ENCODE measurements at regions not wholly inside any gene's neighbourhood (a gene's known extent, or its start where the extent isn't known, plus 50 kb on each side); places are given as distances from the start of the nearest gene placed in this dataset. TPM values are rescaled to one million over a fixed set of nuclear protein-coding genes. Genes with fewer than 3 reads are reported as not detected.

DNA sequence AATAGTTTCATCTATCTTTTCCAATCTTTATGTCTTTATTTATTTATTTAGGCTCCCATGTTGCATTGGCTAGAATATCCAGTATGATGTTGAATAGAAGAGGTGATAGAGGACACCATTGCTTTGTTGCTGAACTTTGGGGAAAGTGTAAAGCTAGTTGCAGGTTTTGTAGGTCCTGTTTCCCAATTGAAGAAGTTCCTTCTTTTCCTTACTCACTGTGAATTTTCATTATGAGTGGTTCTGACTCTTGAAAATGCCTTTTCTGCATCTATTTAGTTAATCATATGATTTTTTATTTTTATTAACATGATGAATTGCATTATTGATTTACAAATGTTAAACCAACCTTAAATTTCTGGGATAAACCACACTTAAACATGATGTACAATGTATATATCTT, 58.9 kb upstream of the NR3C1 start:
- no peak for DNase-seq (ENCODE audit: low read depth)
- TF ChIP-seq, protein P1, sequence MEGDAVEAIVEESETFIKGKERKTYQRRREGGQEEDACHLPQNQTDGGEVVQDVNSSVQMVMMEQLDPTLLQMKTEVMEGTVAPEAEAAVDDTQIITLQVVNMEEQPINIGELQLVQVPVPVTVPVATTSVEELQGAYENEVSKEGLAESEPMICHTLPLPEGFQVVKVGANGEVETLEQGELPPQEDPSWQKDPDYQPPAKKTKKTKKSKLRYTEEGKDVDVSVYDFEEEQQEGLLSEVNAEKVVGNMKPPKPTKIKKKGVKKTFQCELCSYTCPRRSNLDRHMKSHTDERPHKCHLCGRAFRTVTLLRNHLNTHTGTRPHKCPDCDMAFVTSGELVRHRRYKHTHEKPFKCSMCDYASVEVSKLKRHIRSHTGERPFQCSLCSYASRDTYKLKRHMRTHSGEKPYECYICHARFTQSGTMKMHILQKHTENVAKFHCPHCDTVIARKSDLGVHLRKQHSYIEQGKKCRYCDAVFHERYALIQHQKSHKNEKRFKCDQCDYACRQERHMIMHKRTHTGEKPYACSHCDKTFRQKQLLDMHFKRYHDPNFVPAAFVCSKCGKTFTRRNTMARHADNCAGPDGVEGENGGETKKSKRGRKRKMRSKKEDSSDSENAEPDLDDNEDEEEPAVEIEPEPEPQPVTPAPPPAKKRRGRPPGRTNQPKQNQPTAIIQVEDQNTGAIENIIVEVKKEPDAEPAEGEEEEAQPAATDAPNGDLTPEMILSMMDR (IDR thresholded peaks at IDR 0.05; ENCODE audit: insufficient read depth, low read depth, low read length): no peak
- Histone ChIP-seq H3K36me3 (ENCODE audit: control insufficient read depth, insufficient read depth, low read length) (no peaks in the 10 kb centered on the region), H3K4me3 (ENCODE audit: low read depth, low read length) (no peak overlapping the region), H3K27me3 (ENCODE audit: control insufficient read depth, insufficient read depth, low read length) (no peaks in the 10 kb centered on the region)
- POLR2A ChIA-PET: no interaction called here
- CTCF ChIA-PET: interaction anchor here (0.7 kb wide), 1 partner anchor 18 kb away, joined by 3 read pairs; no protein-coding TSS in a partner anchor

DNA sequence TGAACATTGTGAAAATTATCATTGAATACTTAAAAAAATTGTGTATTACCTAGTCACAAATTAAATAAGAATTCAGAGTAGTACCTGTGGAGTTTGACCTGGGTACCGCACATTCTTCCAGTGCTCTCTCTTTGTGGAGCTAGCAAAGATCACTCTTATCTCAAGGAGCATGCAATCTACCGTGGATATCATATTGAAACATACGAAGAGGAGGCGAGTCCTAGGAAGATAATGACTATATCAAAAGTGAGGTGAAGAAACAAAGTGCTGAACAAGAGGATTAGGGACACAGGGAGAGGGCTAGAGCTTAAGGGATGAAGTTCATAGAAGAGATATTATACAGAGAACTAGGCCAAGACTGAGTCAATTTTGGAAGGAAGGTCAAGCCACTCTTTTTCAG, 55.9 kb upstream of the NR3C1 start:
- no peaks in the 10 kb centered on the region for H3K36me3 ChIP-seq (ENCODE audit: control insufficient read depth, insufficient read depth, low read length)
- no peak for DNase-seq (ENCODE audit: low read depth)
- POLR2A ChIA-PET: no interaction called here
- TF ChIP-seq, protein P1 (IDR thresholded peaks at IDR 0.05; ENCODE audit: insufficient read depth, low read depth, low read length): no peak
- no peak overlapping the region for H3K4me3 ChIP-seq (ENCODE audit: low read depth, low read length)
- H3K27me3 ChIP-seq (ENCODE audit: control insufficient read depth, insufficient read depth, low read length): no peaks in the 10 kb centered on the region
- CTCF ChIA-PET: interaction anchor here (0.6 to 1.2 kb wide), 2 partner anchors 12 to 54 kb away, joined by 3 read pairs; no protein-coding TSS in a partner anchor

DNA sequence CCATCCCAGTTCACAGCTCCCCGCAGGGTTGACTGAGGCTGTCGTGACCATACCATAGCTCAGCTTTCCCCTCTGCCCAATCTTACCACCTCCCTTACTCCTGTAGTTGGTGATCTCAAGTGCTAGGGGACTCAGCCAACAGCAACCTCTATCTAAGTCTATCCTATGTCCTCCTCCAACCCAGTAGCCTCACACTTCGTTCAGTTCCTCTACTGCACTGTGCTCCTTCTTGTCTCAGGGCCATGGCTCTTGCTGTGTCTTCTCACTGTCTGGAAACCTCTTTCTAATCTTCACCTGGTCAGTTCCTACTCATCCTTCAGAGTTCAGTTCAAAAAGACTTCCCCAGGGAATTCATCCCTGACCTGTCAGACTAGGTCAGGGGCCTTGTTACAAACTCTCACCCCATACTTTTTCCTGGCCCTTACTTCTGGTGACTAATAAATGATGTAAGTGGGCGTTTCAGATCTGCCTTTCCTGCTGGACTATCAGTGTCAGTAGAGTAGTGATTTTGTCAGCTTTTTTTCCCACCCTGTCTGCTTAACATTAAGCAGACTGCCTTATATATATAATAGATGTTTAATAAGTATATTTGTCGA, 53.6 kb upstream of the NR3C1 start:
- ChIA-PET CTCF (no interaction called here), POLR2A (no interaction called here)
- no peak for DNase-seq (ENCODE audit: low read depth)
- Histone ChIP-seq H3K27me3 (ENCODE audit: control insufficient read depth, insufficient read depth, low read length) (no peaks in the 10 kb centered on the region), H3K4me3 (ENCODE audit: low read depth, low read length) (no peak overlapping the region), H3K36me3 (ENCODE audit: control insufficient read depth, insufficient read depth, low read length) (no peaks in the 10 kb centered on the region)
- TF ChIP-seq, protein P1 (IDR thresholded peaks at IDR 0.05; ENCODE audit: insufficient read depth, low read depth, low read length): no peak

DNA sequence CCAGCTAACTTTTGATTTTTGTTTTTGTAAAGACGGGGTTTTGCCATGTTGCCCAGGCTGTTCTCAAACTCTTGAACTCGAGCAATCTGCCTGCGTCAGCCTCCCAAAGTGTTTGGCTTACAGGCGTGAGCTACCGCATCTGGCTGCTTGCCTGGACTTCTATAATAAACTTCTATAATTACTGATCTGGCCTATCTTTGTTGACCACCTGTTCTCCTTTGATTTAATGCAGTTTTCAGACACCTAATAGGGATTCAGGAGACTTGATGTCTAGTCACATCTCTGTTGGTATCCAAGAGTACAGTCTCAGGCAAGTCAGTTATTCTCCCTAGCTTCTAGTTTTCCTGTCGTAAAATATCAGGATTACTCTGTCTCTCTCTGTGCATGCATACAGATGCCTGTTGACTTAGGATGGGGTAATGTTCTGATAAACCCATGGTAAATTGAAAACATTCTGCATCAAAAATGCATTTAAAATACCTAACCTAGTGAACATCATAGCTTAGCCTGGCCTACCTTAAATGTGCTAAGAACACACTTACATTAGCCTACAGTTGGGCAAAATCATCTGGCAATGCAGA, 51.5 kb upstream of the NR3C1 start:
- Histone ChIP-seq H3K27me3 (ENCODE audit: control insufficient read depth, insufficient read depth, low read length) (no peaks in the 10 kb centered on the region), H3K4me3 (ENCODE audit: low read depth, low read length) (no peak overlapping the region), H3K36me3 (ENCODE audit: control insufficient read depth, insufficient read depth, low read length) (no peaks in the 10 kb centered on the region)
- ChIA-PET CTCF (no interaction called here), POLR2A (no interaction called here)
- DNase-seq (ENCODE audit: low read depth): no peak
- TF ChIP-seq, protein P1 (IDR thresholded peaks at IDR 0.05; ENCODE audit: insufficient read depth, low read depth, low read length): no peak

- POLR2A ChIA-PET: no interaction called here
- Histone ChIP-seq H3K36me3 (ENCODE audit: control insufficient read depth, insufficient read depth, low read length) (no peaks in the 10 kb centered on the region), H3K27me3 (ENCODE audit: control insufficient read depth, insufficient read depth, low read length) (no peaks in the 10 kb centered on the region), H3K4me3 (ENCODE audit: low read depth, low read length) (no peak overlapping the region)
- TF ChIP-seq, protein P1 (IDR thresholded peaks at IDR 0.05; ENCODE audit: insufficient read depth, low read depth, low read length): no peak
- CTCF ChIA-PET: interaction anchor here (0.7 kb wide), 1 partner anchor 11 kb away, joined by 3 read pairs; no protein-coding TSS in a partner anchor
- DNase-seq (ENCODE audit: low read depth): no peak
Measured at GRCh38 chr5:143453720-143454119, 50.2 kb upstream of the NR3C1 start.

Small RNAs in the stretch of these regions (small RNA-seq; reads per million reads assigned to genes)
- gene MIR5197 (ENCODE audit: insufficient read length, low read depth, low replicate concordance): not detected
- gene RNU7-156P (ENCODE audit: insufficient read length, low read depth, low replicate concordance): not detected

Data from BJ (cell line).